ENCODE measurements at regions not wholly inside any gene's neighbourhood (a gene's known extent, or its start where the extent isn't known, plus 50 kb on each side); places are given as distances from the start of the nearest gene placed in this dataset.
"Not testable (repeated sequence)": the region's sequence is repeated elsewhere in the genome, so short reads cannot be mapped to it uniquely, and the experiment has no call there.

- H3K27ac Mint-ChIP-seq: no peak overlapping the region
- no peak overlapping the region for H3K4me3 Mint-ChIP-seq
- no peaks in the 10 kb centered on the region for H3K4me1 Mint-ChIP-seq
- H3K27me3 Mint-ChIP-seq: no peaks in the 10 kb centered on the region
- no peaks in the 10 kb centered on the region for H3K36me3 Mint-ChIP-seq (ENCODE audit: low read depth)
- H3K9me3 Mint-ChIP-seq: no peaks in the 10 kb centered on the region
- intact Hi-C loops (cut with micrococcal nuclease): no loop called here
- no peak for DNase-seq
Observed at GRCh38 chr4:31784558-31784957, 1064.4 kb downstream of the PCDH7 start.

- no peaks in the 10 kb centered on the region for H3K9me3 Mint-ChIP-seq
- no peaks in the 10 kb centered on the region for H3K36me3 Mint-ChIP-seq (ENCODE audit: low read depth)
- no peak overlapping the region for H3K4me3 Mint-ChIP-seq
- no peak overlapping the region for H3K27ac Mint-ChIP-seq
- DNase-seq: no peak
- H3K27me3 Mint-ChIP-seq: no peaks in the 10 kb centered on the region
- intact Hi-C loops (cut with micrococcal nuclease): no loop called here
- no peaks in the 10 kb centered on the region for H3K4me1 Mint-ChIP-seq
Observed at GRCh38 chr4:31787701-31788100, 1067.5 kb downstream of the PCDH7 start.

- no peaks in the 10 kb centered on the region for H3K4me1 Mint-ChIP-seq
- intact Hi-C loops (cut with micrococcal nuclease): no loop called here
Observed at GRCh38 chr4:31788676-31789075, 1068.5 kb downstream of the PCDH7 start.

GRCh38 chr4:31791666-31792065, 1071.5 kb downstream of the PCDH7 start:
- H3K4me3 Mint-ChIP-seq: no peak overlapping the region
- DNase-seq: no peak
- no peaks in the 10 kb centered on the region for H3K36me3 Mint-ChIP-seq (ENCODE audit: low read depth)
- intact Hi-C loops (cut with micrococcal nuclease): no loop called here
- no peak overlapping the region for H3K27ac Mint-ChIP-seq
- peaks cover 3% of the 10 kb centered on the region for H3K9me3 Mint-ChIP-seq
- no peaks in the 10 kb centered on the region for H3K27me3 Mint-ChIP-seq
- no peaks in the 10 kb centered on the region for H3K4me1 Mint-ChIP-seq

More at GRCh38 chr4:31788676-31789075, 1068.5 kb downstream of the PCDH7 start:
- Mint-ChIP-seq H3K4me3 (no peak overlapping the region), H3K9me3 (no peaks in the 10 kb centered on the region), H3K27me3 (no peaks in the 10 kb centered on the region), H3K27ac (no peak overlapping the region), H3K36me3 (ENCODE audit: low read depth) (no peaks in the 10 kb centered on the region)
- DNase-seq: no peak

GRCh38 chr4:31793907-31794306, 1073.7 kb downstream of the PCDH7 start:
- no peaks in the 10 kb centered on the region for H3K36me3 Mint-ChIP-seq (ENCODE audit: low read depth)
- H3K4me1 Mint-ChIP-seq: no peaks in the 10 kb centered on the region
- peaks cover 6% of the 10 kb centered on the region for H3K9me3 Mint-ChIP-seq
- no peaks in the 10 kb centered on the region for H3K27me3 Mint-ChIP-seq
- H3K4me3 Mint-ChIP-seq: no peak overlapping the region
- H3K27ac Mint-ChIP-seq: no peak overlapping the region
- DNase-seq: no peak
- intact Hi-C loops (cut with micrococcal nuclease): no loop called here

GRCh38 chr4:31797052-31797451, 1076.9 kb downstream of the PCDH7 start:
- H3K36me3 Mint-ChIP-seq (ENCODE audit: low read depth); H3K4me1 Mint-ChIP-seq; H3K27ac Mint-ChIP-seq; H3K4me3 Mint-ChIP-seq; intact Hi-C loops (cut with micrococcal nuclease); DNase-seq; H3K27me3 Mint-ChIP-seq: not testable (repeated sequence)
- peaks cover 16% of the 10 kb centered on the region for H3K9me3 Mint-ChIP-seq

- Mint-ChIP-seq H3K36me3 (ENCODE audit: low read depth) (no peaks in the 10 kb centered on the region), H3K4me1 (no peaks in the 10 kb centered on the region), H3K27me3 (no peaks in the 10 kb centered on the region), H3K4me3 (no peak overlapping the region), H3K27ac (no peak overlapping the region), H3K9me3 (peaks cover 13% of the 10 kb centered on the region)
- no peak for DNase-seq
- intact Hi-C loops (cut with micrococcal nuclease): no loop called here
Observed at GRCh38 chr4:31803526-31804195, 1083.5 kb downstream of the PCDH7 start.

- Mint-ChIP-seq H3K27me3 (no peaks in the 10 kb centered on the region), H3K9me3 (peaks cover 3% of the 10 kb centered on the region), H3K27ac (no peak overlapping the region), H3K4me1 (no peaks in the 10 kb centered on the region), H3K36me3 (ENCODE audit: low read depth) (no peaks in the 10 kb centered on the region), H3K4me3 (no peak overlapping the region)
- intact Hi-C loops (cut with micrococcal nuclease): no loop called here
- no peak for DNase-seq
Observed at GRCh38 chr4:31807036-31807435, 1086.9 kb downstream of the PCDH7 start.

GRCh38 chr4:31844350-31844749, 1124.2 kb downstream of the PCDH7 start:
- intact Hi-C loops (cut with micrococcal nuclease): no loop called here
- Mint-ChIP-seq H3K36me3 (ENCODE audit: low read depth) (no peaks in the 10 kb centered on the region), H3K27me3 (no peaks in the 10 kb centered on the region), H3K27ac (no peak overlapping the region), H3K9me3 (peaks cover 5% of the 10 kb centered on the region), H3K4me3 (no peak overlapping the region), H3K4me1 (no peaks in the 10 kb centered on the region)
- DNase-seq: no peak

GRCh38 chr4:31851946-31852345, 1131.8 kb downstream of the PCDH7 start:
- Mint-ChIP-seq H3K4me1 (no peaks in the 10 kb centered on the region), H3K27ac (no peak overlapping the region), H3K36me3 (ENCODE audit: low read depth) (no peaks in the 10 kb centered on the region)

GRCh38 chr4:31877429-31877828, 1157.3 kb downstream of the PCDH7 start:
- peaks cover 4% of the 10 kb centered on the region for H3K9me3 Mint-ChIP-seq
- intact Hi-C loops (cut with micrococcal nuclease): no loop called here
- no peak for DNase-seq
- H3K27ac Mint-ChIP-seq: no peak overlapping the region
- no peak overlapping the region for H3K4me3 Mint-ChIP-seq
- no peaks in the 10 kb centered on the region for H3K36me3 Mint-ChIP-seq (ENCODE audit: low read depth)
- H3K4me1 Mint-ChIP-seq: no peaks in the 10 kb centered on the region
- no peaks in the 10 kb centered on the region for H3K27me3 Mint-ChIP-seq

More at GRCh38 chr4:31851946-31852345, 1131.8 kb downstream of the PCDH7 start:
- H3K27me3 Mint-ChIP-seq: no peaks in the 10 kb centered on the region
- H3K4me3 Mint-ChIP-seq: no peak overlapping the region
- intact Hi-C loops (cut with micrococcal nuclease): no loop called here
- DNase-seq: no peak
- peaks cover 4% of the 10 kb centered on the region for H3K9me3 Mint-ChIP-seq

- H3K9me3 Mint-ChIP-seq; H3K4me3 Mint-ChIP-seq; intact Hi-C loops (cut with micrococcal nuclease); H3K27ac Mint-ChIP-seq; H3K27me3 Mint-ChIP-seq; H3K4me1 Mint-ChIP-seq; DNase-seq; H3K36me3 Mint-ChIP-seq (ENCODE audit: low read depth): not testable (repeated sequence)
Observed at GRCh38 chr4:31880837-31881236, 1160.7 kb downstream of the PCDH7 start.

- Mint-ChIP-seq H3K27ac (no peak overlapping the region), H3K9me3 (no peaks in the 10 kb centered on the region), H3K4me1 (no peaks in the 10 kb centered on the region), H3K36me3 (ENCODE audit: low read depth) (no peaks in the 10 kb centered on the region), H3K27me3 (no peaks in the 10 kb centered on the region), H3K4me3 (no peak overlapping the region)
- intact Hi-C loops (cut with micrococcal nuclease): no loop called here
- no peak for DNase-seq
Observed at GRCh38 chr4:31896349-31896748, 1176.2 kb downstream of the PCDH7 start.

GRCh38 chr4:31905363-31905762, 1185.2 kb downstream of the PCDH7 start:
- no peaks in the 10 kb centered on the region for H3K27me3 Mint-ChIP-seq
- H3K9me3 Mint-ChIP-seq: no peaks in the 10 kb centered on the region
- no peak overlapping the region for H3K4me3 Mint-ChIP-seq
- no peak overlapping the region for H3K27ac Mint-ChIP-seq
- intact Hi-C loops (cut with micrococcal nuclease): no loop called here
- H3K4me1 Mint-ChIP-seq: no peaks in the 10 kb centered on the region
- DNase-seq: no peak
- no peaks in the 10 kb centered on the region for H3K36me3 Mint-ChIP-seq (ENCODE audit: low read depth)

GRCh38 chr4:31908261-31908660, 1188.1 kb downstream of the PCDH7 start:
- Mint-ChIP-seq H3K27ac (no peak overlapping the region), H3K9me3 (no peaks in the 10 kb centered on the region), H3K36me3 (ENCODE audit: low read depth) (no peaks in the 10 kb centered on the region), H3K4me1 (no peaks in the 10 kb centered on the region), H3K27me3 (no peaks in the 10 kb centered on the region), H3K4me3 (no peak overlapping the region)
- intact Hi-C loops (cut with micrococcal nuclease): no loop called here
- DNase-seq: no peak
